ENCODE measurements at regions not wholly inside any gene's neighbourhood (a gene's known extent, or its start where the extent isn't known, plus 50 kb on each side); places are given as distances from the start of the nearest gene placed in this dataset.

DNA sequence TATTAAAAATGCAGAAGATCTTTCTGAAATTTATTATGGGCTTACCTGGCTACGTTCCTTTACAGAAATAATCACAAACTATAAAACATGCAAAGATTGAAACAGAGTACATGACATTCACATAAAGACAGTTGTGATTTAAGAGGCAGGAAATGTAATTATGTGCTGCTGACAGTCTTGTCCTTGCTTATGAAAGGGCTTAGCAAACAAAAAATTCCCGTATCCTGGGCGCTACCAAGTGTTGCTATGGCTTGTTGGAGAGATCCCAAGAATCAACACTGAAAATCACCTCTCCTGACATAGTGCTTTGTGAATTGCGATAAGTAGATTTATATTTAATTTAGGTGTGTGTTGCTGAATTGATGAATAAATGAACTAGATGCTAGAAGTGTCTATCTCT, 352.5 kb upstream of the C9orf72 start:
- DNase-seq = no peak

DNA sequence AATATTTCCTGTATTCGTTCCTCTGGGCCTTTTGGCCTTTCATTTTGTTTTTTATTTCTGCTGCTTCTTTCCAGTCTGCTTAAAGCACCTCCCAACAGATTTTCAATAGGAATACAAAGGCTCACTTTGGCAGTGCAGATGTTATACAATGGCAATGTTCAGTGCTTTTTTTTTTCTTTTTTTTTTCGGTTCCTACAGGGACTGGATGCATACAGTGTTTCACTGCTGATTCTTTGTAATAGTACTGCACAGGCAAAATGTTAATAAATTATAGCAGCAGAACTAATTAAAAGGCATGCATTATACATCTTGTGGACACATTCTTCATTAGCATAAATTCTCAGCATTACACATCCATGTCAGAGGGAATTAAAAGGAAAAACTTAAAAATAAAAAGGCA, 356.6 kb upstream of the C9orf72 start:
- no peak for DNase-seq

DNA sequence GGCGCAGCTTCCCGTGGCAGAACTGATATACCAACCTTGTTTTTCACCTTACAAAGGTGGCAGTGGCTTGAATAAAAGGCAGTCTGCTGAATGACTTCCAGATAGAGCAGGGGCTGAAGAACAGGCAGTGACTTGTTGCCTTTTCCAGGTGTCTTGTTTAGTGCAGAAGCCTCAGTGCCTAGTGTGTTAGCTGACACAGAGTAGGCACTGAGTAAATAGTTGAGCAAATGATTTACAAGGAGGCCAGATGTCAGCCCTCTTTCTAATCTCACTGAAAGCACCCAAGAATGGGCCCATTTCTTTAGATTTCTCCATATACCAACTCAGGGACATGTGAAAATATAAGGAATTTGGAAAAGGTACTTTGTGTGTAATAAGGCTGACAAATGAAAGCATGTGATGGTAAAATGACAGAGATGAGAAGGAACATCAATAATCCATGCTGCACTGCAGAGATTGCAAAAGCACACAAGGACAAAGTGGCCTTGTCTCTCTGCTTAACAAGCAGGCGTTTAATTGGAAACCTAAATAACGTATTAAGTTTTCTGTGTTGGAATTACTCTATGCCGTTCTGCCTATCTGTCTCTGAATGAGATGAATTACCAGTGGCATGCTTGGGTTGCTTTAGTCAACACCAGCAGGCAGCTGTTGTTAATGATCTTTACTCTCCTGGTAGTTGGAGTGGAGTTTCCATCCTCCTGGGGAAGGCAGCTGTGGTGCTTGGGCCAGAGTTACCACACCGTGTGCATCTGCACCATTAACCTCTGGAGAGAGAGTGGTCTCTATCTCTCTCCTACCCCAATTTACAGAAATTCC, 360.1 kb upstream of the C9orf72 start:
- no peak for DNase-seq

DNA sequence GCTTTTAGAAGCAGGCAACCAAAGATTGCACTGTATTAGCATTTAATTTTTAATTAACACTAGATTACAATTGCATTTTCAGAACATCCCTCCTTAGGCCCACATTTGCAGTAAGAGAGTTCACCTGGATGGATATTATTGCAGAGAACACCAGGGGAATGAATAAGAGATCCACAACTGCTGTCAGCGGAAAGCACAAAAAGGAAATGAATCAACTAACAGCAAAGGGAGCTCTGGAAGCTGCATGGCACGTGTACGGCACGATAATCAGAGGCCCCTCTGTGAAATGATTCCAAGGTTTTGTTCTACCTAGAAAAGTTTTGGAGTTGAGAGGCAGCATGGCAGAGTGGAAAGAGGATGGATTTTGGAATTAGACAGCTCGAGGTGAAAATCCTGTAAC, 361.2 kb upstream of the C9orf72 start:
- no peak for DNase-seq

DNA sequence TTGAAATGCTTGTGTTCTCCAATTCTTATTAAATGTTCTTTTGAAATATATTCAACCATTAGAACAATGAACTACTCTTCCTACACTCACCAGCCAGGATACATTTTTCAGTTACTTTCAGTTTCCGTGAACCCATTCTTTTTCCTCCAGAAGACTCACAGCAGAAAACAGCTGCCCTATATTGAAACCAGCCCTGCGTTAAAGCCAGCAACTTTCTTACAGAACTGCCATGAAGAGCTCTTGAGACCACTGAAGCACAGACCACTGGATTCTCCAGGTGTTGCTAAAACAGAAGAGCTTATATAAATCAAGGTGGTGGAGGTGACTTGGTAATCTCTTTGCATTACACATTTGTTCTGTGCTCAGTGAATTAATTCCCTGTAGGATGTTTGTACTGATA, 365.9 kb upstream of the C9orf72 start:
- no peak for DNase-seq

DNA sequence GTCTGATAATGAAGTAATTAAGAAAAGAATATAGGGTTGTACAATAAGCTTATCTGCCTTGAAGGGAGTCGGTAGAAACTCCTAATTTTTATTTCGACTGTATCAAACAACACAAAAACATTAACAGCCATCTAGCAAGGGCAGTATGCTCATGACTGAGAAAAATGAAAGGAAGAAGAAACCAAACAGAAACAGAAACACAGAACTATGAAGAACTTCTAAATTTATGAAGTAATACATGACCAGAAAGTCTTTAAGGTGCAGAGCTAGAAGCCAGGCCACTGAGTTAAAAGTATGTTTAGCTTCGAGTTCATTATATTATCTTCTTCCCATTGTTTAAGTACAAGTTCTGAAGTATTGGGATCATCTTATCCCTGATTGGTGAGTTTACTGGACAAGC, 367.3 kb upstream of the C9orf72 start:
- DNase-seq = no peak

DNA sequence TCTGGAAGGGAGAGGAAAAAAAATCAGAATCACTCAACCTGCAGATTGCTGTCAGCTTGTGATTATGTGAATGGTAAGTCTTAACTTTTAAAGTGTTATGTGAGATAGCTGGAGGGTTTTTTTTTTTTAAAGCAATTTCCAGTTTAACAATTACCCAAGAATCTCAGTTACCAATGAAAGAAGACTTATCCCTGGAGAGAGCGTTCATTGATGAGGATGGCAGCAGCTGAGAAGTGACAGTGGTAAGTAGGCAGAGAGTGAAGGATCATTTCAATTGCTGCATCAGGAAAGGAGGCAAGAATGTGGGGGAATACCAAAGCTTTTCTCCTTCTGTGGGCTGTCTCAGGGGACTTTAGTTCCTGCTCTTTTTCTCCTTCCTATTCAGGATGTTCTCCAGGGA, 370.2 kb upstream of the C9orf72 start:
- no peak for DNase-seq

DNA sequence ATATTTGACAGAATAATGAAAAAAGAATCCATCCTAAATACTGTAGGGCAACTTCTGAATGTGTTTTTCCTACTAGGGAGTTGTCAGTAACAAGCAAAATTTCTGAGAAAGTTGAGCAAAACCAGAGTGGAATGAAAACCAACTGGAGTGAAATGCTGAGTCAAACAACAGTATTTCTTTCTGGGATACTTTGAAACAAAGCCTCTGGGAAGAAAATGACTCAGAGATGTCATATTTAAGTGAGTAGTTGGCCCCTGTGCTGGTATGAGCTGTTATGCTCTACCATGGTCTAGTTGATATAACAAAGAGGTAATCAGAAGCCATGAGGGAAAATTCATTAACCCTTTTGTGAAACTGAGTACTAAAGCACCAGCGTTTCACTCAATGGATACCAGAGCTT, 372.1 kb upstream of the C9orf72 start:
- no peak for DNase-seq

DNA sequence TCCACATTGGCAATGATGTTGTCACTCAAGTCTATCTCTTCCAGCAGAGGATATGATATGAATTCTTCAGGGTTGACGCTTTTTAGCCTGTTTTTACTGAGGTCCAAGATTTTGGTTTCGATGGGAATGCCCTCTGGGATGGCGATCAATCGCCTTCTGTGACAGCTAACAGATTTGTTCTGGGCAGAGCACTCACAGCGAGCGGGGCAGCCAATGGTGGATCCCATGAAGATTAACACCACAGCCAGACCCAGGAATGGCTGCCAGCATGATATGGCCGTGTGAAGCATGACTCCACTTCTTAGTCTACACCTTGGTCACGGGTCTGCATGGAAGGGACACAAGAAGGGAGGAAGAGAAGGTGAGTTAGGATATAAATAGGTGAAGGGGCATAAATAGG, 377.1 kb upstream of the C9orf72 start:
- DNase-seq = no peak

DNA sequence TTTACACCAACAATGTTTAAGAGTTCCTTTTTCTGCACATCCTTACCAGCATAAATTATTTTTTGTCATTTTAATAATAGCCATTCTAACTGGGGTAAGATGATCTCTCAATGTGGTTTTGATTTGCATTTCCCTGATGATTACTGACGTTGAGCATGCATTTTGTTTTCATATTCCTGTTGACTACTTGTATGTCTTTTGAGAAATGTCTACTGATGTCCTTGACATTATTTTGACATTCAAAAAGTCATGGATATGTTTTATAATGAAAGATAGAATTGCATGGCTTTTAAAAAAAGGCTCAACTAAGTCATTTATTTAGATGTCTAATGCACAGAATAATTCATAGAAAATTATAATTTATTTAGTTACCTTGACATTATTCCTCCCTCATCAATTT, 381.6 kb upstream of the C9orf72 start:
- no peak for DNase-seq

DNA sequence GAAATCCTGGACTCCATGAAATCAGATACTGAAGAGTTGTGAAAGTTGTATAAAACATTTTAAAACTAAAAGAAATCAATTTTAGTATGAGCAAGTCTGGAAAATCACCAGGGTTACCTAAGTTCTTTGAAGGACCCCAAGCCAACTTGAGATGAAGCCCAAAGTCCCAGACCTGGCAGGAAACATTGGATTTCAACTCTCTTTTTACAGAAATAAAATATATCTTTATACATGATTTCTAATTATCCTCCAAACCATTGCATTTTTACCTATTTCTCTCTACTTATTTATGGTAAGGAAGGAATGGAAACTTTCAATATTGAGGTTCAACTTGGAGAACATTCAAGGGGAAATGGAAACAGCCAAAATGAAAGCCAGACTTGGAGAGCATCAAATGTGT, 390.6 kb upstream of the C9orf72 start:
- no peak for DNase-seq

DNA sequence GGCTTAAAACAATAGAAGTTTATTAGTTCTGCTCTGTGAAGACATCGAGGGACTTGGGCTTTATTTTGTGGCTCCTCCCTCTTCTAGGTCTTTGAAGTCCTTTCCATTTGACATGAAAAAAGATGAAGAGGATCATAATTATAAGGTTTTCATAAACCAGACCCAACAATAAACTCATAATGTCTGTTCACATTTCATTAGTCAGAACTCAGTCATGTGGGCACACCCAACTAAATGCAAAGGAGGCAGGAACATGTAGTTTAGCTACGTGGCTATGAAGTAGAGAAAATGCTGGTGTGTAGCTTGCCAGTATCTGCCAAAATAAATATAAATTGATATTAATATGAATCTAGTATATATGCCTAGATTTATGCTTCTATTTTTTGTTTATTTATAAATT, 393.9 kb upstream of the C9orf72 start:
- no peak for DNase-seq

DNA sequence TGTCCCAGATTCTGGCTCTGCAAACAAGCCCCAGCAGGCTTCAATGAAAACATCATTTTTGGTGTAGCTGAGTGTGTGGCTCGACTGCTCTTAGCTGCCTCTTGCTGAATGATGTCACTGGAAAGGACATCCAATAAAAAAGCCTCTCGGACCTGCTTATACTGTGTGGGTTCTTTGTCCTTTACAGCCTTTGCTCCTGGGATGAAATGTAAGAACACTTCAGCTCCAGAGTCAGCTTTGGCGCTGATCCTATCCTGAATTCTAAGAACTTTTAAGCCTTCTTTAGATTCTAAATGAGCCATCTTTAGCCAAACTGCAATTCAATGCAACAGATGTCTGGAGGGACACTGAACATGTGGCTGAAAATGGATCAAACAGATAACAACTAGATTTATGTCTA, 404.6 kb upstream of the C9orf72 start:
- peak; percentile 75 for DNase-seq

DNA sequence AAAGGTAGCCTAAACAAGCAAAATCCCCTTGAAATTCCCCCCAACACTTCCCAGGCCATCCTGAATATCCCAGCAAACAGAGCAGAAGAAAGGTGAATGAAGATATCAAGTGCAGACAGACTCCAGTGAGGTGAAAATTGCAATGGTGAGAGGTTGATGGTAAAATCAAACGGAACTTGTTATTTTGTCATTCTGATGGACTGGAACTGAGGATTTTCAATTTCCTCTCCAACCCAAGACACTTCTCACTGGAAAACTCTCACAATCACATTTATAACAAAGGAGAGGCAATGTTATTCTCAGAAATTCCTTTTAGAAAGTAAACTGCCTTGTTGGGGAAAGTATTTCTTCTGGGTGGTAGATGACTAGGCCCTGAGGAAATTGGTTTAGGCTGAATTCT, 412.4 kb upstream of the C9orf72 start:
- no peak for DNase-seq

DNA sequence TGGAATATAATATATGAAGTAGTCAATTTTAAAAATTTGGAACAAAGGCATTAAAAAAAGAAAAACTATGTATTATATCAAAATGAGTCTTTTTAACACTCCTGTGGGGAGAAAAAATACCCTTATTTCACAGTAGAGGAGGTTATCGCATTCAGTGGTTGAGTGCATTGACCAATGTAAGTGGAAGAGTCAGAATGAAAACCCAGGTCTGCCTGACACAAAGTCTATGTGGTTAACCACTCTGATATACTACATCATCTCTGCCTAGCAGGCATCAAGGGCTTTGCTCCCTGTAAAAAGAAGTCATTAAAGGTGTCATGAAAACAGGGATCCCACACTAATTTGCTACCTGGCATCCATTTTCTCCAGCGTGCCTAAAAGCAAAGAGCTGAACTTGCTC, 417.2 kb upstream of the C9orf72 start:
- DNase-seq = no peak

DNA sequence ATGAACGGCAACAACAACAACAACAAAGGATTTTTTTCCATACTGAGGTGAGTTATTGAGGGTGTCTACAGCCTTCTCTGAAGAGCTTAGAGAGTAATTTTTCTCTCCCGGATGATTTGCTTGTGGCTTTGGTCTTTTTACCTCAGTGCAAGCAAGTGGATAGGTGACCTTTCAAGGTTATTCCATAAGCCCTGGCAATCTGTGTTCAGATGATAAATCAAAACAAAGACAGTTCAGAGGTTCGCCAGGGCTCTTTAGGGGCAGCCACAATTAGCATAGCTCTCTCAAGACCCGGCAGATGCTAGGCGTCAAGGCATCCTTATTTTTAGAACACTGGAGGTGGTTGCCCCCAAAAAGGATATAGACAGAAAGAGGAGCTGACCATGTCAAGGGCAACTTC, 417.9 kb upstream of the C9orf72 start:
- no peak for DNase-seq

DNA sequence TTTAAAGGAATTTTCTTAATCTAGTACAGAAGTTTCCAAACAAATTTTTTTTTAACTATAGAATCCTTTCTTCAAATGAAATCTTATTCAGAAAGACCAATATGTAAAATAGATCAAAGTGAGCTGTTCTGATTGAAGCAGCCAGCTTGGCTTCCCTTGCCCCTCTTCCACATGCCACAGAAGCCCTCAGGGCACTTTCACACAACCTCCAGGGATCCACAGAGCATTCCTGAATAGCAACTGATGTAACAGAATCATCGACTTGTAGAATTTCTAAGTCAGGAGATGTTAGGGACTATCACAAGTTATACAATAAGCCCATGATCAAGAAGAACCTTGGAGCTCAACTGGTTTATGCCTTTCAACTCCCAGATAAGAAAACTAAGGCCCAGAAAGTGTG, 427.8 kb upstream of the C9orf72 start:
- no peak for DNase-seq

DNA sequence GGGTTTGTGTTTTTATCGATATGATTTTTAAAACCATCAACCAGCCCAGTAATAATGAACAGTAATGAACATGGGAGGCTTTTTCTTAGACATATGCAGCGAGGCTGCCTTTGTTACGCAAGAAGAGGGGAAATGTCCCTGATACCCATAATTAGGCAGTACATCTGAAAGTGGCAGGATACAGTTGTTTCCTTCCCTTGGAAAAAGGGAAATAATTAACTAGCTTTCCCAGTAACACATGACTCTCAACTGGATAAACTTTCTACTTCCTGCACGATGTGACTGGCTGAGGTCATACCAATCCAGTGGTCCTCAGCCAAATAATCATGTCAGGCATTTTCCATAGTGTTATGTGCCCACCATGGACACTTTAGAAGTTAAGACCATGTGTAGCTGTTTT, 431.6 kb upstream of the C9orf72 start:
- no peak for DNase-seq

DNA sequence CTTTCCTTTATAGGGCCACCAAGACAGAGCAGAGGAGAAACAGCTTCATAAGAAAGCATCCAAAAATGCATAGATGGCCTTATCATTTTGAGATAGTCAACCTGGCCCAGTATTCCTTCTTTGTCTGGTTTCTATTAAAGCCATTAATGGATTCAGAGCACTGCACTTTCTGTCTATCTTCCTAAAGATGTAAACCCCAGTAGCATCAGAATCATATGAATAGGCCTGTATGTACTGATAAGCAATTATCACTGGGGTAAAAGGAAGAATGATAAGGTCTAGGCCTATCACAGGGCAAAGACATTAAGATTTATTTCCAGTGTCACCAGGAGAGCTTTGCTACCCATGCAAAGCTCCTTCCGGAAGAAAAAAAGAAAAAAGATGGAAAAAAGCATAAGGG, 432.5 kb upstream of the C9orf72 start:
- no peak for DNase-seq

DNA sequence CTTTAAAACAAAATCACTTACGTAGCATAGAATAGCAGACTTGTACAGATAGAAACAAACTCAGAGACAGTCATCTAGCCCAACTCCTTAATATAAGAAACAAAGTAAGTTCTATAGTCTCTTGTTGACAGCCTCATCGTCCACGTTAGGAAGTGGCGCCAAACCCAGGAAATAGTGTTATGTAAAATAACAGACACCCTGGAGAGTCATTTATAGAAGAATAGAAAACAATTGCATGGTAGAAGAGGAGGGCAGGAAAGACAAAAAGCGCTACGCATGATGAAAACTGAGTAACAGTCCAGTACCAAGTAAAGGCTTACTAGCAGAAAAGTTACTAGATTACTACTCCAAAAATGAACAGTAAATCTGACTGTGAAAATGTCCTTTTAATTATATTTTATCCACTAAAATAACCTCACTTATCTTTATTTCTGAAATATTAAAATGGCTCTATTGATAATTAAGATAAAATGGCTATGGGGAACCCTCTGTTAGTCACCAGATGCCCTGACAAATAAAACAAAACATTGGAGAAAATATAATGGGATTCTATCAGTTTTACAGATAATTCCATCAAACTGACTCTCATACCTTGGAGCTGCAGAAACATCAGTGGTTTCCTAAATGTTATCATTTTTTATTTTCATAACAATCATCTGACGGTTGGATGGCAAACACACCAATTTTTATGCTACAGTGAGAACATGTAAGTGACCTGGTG, 434.0 kb upstream of the C9orf72 start:
- DNase-seq = no peak

DNA sequence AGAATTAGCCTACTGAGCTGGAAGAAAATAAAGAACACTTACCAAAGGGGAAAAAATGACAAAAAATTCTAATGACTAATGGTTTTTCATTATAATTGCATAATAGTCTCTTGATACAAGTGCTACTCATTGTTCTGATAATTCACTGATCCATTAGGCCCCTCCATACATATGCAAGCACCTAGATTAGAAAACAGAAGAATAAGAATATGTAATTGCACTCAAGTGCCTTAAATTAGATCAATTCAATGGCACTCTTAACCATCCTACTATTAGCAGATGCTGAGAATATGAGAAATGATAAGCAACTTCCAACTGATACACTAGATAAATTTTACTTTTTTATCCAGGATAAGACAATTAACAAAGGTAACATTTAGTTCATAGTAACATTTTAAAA, 440.9 kb upstream of the C9orf72 start:
- no peak for DNase-seq

DNA sequence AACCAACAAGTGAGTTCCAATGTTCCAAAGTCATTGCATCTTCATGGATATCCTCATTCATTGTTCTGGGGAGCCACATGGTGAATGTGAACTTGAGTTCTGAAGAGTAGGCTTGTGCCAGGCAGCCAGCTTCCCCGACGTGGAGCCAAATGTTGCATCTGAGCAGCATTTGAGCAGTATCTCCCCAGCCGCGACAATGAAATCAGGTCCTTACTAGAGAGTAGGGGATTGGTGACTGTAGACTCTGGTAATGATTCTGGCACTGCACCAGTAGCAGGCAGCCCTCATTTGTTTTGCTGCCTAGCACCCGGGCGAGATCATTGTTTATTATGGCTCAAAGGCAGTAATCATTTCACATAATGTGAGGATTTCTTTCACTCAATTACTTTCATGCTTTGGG, 451.4 kb upstream of the C9orf72 start:
- no peak for DNase-seq

DNA sequence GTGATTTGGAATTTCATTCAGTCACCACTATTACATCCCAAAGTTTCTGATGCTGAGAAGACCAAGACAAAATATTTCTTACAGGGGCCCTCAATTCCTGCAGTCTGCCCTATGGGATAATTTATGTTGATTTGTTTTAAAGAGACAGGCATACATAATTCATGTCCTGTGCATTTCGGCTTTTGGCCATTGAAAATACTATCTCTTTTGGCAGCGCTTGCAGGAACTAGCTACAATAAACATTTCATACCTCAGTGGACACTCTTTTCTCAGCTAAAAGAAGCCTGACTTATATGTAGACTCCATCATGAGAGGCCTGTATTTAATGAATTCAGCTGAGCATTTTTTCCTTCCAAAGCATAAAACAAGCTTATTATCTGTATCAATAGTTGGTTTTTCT, 451.9 kb upstream of the C9orf72 start:
- no peak for DNase-seq

DNA sequence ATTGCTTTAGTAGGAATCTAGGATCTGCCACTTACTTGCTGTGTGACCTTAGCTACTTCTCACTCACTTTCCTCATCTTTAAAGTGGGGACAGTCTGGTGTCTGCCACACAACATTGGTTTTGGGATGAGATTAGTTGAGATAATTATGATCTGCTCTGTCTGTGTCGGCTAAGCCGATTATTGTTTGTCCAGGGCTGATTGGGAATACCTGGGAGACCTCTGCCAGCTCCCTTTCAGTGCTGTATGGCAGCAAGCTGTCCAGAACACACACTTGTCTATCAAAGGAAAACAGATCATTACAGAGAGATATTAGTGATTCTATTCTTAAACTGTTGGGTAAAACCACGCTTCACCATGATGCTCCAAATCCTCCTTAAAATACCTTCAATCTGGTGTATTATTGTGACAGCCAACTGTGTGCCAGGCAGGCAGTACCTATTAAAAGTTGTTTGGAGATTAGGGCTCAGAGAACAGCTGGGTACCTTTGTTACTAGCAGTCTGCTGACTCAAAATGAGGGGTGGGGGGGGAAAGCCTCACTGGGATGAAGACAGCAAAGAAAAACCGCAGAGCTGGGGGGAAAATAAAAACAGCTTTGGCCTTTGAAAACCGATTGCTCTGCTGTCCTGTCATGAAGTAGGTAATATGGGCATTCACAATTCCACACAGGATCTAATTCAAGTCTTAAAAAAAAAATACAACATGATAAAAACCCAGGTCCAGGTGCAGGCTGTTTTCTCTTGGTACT, 458.4 kb upstream of the C9orf72 start:
- DNase-seq = peak; percentile 96
